HL-60 (cell line): ENCODE measurements at regions not wholly inside any gene's neighbourhood (a gene's known extent, or its start where the extent isn't known, plus 50 kb on each side); places are given as distances from the start of the nearest gene placed in this dataset.

Experiments
- GABPA ChIP-seq: IDR thresholded peaks from 2 replicates; pipeline ENCODE4 v1.6.1; 2012; ENCODE audit warnings: low read depth
- TF ChIP-seq, protein P1 (sequence below): IDR thresholded peaks from one replicate; pipeline ENCODE4 v1.5.1; 2011; ENCODE audit warnings: low read length, control low read depth, inconsistent platforms; ENCODE audit not compliant: insufficient read depth

DNA sequence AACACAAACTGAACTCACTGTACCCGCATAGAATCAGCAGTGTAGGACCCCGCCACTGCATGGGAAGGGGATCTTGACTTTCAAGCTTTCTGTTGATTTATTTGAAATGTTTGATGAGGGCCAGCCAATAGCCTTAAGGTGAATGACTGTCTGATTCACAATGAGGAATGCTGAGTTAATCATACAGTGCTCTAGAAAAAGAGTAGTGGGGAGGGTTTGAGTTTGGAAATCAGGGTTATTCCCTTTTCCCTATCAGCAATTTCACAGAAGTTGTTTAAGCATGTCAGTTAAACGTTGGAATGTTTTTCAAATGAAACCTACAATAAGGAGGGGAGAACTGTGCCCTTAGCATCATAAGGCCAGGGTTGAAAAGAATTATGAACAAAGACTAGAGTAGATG lies 937.5 kb downstream of the GRID1 start:
- no peak for TF ChIP-seq GABPA
- TF ChIP-seq, protein P1, sequence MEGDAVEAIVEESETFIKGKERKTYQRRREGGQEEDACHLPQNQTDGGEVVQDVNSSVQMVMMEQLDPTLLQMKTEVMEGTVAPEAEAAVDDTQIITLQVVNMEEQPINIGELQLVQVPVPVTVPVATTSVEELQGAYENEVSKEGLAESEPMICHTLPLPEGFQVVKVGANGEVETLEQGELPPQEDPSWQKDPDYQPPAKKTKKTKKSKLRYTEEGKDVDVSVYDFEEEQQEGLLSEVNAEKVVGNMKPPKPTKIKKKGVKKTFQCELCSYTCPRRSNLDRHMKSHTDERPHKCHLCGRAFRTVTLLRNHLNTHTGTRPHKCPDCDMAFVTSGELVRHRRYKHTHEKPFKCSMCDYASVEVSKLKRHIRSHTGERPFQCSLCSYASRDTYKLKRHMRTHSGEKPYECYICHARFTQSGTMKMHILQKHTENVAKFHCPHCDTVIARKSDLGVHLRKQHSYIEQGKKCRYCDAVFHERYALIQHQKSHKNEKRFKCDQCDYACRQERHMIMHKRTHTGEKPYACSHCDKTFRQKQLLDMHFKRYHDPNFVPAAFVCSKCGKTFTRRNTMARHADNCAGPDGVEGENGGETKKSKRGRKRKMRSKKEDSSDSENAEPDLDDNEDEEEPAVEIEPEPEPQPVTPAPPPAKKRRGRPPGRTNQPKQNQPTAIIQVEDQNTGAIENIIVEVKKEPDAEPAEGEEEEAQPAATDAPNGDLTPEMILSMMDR = no peak
